Thyroid gland (tissue), 4 donors: ENCODE measurements at regions not wholly inside any gene's neighbourhood (a gene's known extent, or its start where the extent isn't known, plus 50 kb on each side); places are given as distances from the start of the nearest gene placed in this dataset.

ENCODE experiments used
- CTCF ChIP-seq, 6 experiments: fragments of 200-600 bp in 3 of 6; fragments of 450-650 bp in 3 of 6; sonication (generic) in 3 of 6; IDR thresholded peaks; one replicate each; pipeline ENCODE4 v1.5.1; 2016 to 2019; ENCODE audit warnings: antibody characterized with exemption in 6 of 6, mild to moderate bottlenecking in 2 of 6, inconsistent platforms in 1 of 6, moderate library complexity in 1 of 6
- POLR2A ChIP-seq, 2 donors: fragments of 450-650 bp; IDR thresholded peaks; one replicate each; pipeline ENCODE4 v1.6.1; 2017; ENCODE audit warnings: antibody characterized with exemption in 2 of 2, mild to moderate bottlenecking in 2 of 2, moderate library complexity in 1 of 2

GRCh38 chr6:81148751-81149150 lies 603.7 kb downstream of the TENT5A start:
- TF ChIP-seq CTCF (IDR thresholded peaks at IDR 0.05), result no peak
- TF ChIP-seq POLR2A (IDR thresholded peaks at IDR 0.05), result no peak
